ENCODE measurements at regions not wholly inside any gene's neighbourhood (a gene's known extent, or its start where the extent isn't known, plus 50 kb on each side); places are given as distances from the start of the nearest gene placed in this dataset.

DNA sequence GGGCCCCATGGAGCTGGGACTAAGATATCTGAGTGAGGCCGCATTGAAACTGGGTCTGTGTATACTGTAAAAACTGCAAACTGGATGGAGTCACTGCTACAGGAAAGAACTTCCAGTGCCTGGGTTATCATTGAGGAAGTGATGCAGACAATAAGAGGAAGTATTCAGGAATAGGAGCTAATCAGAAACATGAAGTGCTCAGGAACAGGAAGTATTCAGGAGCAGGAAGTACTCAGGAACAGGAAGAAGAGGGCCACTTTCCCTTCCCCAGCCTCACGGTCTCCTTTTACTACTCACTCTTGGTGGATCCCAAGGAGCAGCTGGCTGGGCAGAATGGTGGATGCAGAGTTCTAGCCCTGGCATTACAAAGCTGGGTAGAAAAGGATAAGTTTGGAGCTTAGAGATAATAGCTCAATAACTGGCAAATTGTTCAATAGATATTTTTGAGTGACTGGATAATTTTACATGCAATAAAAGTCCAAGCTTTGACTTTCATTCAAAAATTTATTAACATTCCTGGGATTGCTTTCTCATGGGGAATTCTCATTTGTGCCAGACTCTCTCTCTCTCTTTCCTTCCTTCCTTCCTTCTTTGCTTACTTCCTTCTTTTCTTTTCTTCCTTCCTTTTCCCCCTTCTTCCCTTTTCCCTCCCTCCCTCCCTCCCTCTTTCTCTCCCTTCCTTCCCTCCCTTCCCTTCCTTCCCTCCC is 82.2 kb upstream of the PAX1 start:
- Mint-ChIP-seq H3K27me3 (ENCODE audit: insufficient read depth, unreplicated experiment) (peaks cover 80% of the 10 kb centered on the region), H3K27ac (ENCODE audit: low read depth, unreplicated experiment) (no peak overlapping the region)
- no TSS peak for BruUV-seq (replicated peaks)

GRCh38 chr20:21622097-21622857 is 83.2 kb upstream of the PAX1 start:
- H3K27ac Mint-ChIP-seq (ENCODE audit: low read depth, unreplicated experiment) = no peak overlapping the region
- H3K4me3 Mint-ChIP-seq (ENCODE audit: unreplicated experiment) = no peak overlapping the region
- peaks cover 80% of the 10 kb centered on the region for H3K27me3 Mint-ChIP-seq (ENCODE audit: insufficient read depth, unreplicated experiment)
- TF ChIP-seq, protein P1, sequence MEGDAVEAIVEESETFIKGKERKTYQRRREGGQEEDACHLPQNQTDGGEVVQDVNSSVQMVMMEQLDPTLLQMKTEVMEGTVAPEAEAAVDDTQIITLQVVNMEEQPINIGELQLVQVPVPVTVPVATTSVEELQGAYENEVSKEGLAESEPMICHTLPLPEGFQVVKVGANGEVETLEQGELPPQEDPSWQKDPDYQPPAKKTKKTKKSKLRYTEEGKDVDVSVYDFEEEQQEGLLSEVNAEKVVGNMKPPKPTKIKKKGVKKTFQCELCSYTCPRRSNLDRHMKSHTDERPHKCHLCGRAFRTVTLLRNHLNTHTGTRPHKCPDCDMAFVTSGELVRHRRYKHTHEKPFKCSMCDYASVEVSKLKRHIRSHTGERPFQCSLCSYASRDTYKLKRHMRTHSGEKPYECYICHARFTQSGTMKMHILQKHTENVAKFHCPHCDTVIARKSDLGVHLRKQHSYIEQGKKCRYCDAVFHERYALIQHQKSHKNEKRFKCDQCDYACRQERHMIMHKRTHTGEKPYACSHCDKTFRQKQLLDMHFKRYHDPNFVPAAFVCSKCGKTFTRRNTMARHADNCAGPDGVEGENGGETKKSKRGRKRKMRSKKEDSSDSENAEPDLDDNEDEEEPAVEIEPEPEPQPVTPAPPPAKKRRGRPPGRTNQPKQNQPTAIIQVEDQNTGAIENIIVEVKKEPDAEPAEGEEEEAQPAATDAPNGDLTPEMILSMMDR (IDR thresholded peaks at IDR 0.05; ENCODE audit: unreplicated experiment) = no peak
- CTCF ChIA-PET = interaction anchor here (0.7 to 4.2 kb wide), 13 partner anchors 8 to 763 kb away, joined by 3 to 45 read pairs (median 5); no protein-coding TSS in a partner anchor
- no TSS peak for BruUV-seq (replicated peaks)
- intact Hi-C loops (cut with micrococcal nuclease) = no loop called here
- no peaks in the 10 kb centered on the region for H3K36me3 Mint-ChIP-seq (ENCODE audit: insufficient read depth, unreplicated experiment)
- H3K4me1 Mint-ChIP-seq (ENCODE audit: insufficient read depth, unreplicated experiment) = no peaks in the 10 kb centered on the region
- DNase-seq (ENCODE audit: unreplicated experiment) = no peak
- POLR2A ChIA-PET = interaction anchor here (0.6 kb wide), 1 partner anchor 1837 kb away, joined by 3 read pairs; no protein-coding TSS in a partner anchor
- H3K9me3 Mint-ChIP-seq (ENCODE audit: unreplicated experiment) = no peaks in the 10 kb centered on the region

More for the DNA sequence above, 82.2 kb upstream of the PAX1 start:
- Mint-ChIP-seq H3K4me1 (ENCODE audit: insufficient read depth, unreplicated experiment) (no peaks in the 10 kb centered on the region), H3K9me3 (ENCODE audit: unreplicated experiment) (no peaks in the 10 kb centered on the region), H3K36me3 (ENCODE audit: insufficient read depth, unreplicated experiment) (no peaks in the 10 kb centered on the region), H3K4me3 (ENCODE audit: unreplicated experiment) (no peak overlapping the region)
- no peak for DNase-seq (ENCODE audit: unreplicated experiment)
- CTCF ChIA-PET = interaction anchor here (0.6 to 4.2 kb wide), 11 partner anchors 9 to 764 kb away, joined by 3 to 45 read pairs (median 5); no protein-coding TSS in a partner anchor
- intact Hi-C loops (cut with micrococcal nuclease) = no loop called here
- POLR2A ChIA-PET = interaction anchor here (0.6 kb wide), 1 partner anchor 1836 kb away, joined by 3 read pairs; no protein-coding TSS in a partner anchor
- TF ChIP-seq, protein P1 (IDR thresholded peaks at IDR 0.05; ENCODE audit: unreplicated experiment) = no peak

DNA sequence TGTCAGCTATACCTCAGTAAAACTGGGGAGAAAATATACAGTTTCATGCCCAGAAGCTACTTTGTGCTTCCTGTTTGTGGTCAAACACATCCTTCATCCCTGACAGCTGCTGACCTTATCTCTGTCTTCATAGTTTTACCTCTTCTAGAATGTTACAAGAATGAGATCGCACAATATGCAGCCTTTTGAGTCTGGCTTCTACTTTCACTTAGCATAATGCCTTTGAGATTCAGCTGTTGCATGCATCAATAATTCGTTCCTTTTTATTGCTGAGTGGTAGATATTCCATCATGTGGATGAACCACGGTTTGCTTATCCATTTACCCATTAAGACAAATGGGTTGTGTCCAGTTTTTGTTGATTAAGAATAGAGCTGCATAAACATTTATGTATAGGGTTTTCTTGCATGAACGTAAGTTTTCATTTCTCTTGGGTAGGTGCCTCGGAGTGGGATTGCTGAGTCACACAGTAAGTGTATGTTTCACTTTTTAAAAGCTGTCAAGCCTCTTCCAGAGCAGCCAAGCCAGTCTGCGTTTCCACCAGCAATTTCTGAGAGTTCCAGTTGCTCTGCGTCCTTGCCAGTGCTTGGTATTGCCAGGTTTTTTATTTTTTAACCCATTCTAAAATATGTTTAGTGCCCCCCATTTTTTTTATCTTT is 86.6 kb upstream of the PAX1 start:
- Mint-ChIP-seq H3K9me3 (ENCODE audit: unreplicated experiment) (no peaks in the 10 kb centered on the region), H3K4me3 (ENCODE audit: unreplicated experiment) (no peak overlapping the region), H3K27ac (ENCODE audit: low read depth, unreplicated experiment) (no peak overlapping the region), H3K4me1 (ENCODE audit: insufficient read depth, unreplicated experiment) (no peaks in the 10 kb centered on the region), H3K27me3 (ENCODE audit: insufficient read depth, unreplicated experiment) (peaks cover 46% of the 10 kb centered on the region), H3K36me3 (ENCODE audit: insufficient read depth, unreplicated experiment) (no peaks in the 10 kb centered on the region)
- CTCF ChIA-PET = interaction anchor here (0.6 to 1.5 kb wide), 9 partner anchors 18 to 945 kb away, joined by 3 to 8 read pairs (median 3); no protein-coding TSS in a partner anchor
- intact Hi-C loops (cut with micrococcal nuclease) = loop anchor here (5.0 kb wide), 1 partner anchor 87 kb away; no protein-coding TSS in a partner anchor
- TF ChIP-seq, protein P1 (IDR thresholded peaks at IDR 0.05; ENCODE audit: unreplicated experiment) = no peak
- BruUV-seq (replicated peaks) = no TSS peak
- POLR2A ChIA-PET = no interaction called here
- DNase-seq (ENCODE audit: unreplicated experiment) = no peak

Measured in MCF 10A (cell line).